Putamen (tissue), 1 donor: ENCODE measurements at regions not wholly inside any gene's neighbourhood (a gene's known extent, or its start where the extent isn't known, plus 50 kb on each side); places are given as distances from the start of the nearest gene placed in this dataset.
"Not testable (repeated sequence)": the region's sequence is repeated elsewhere in the genome, so short reads cannot be mapped to it uniquely, and the experiment has no call there.

Source experiments
- DNase-seq: peaks from one replicate; pipeline ENCODE4 v3.0.0-alpha.2; 2016; ENCODE audit warnings: low spot score

GRCh38 chr13:50229960-50230661 is 214.9 kb downstream of the KCNRG start:
- DNase-seq, result no peak

GRCh38 chr13:50230662-50230978 is 215.4 kb downstream of the KCNRG start:
- DNase-seq, result no peak

GRCh38 chr13:50233574-50233973 is 218.3 kb downstream of the KCNRG start:
- not testable (repeated sequence) for DNase-seq

GRCh38 chr13:50235604-50236342 is 220.5 kb downstream of the KCNRG start:
- no peak for DNase-seq

- DNase-seq, result no peak
These were observed 221.7 kb downstream of the KCNRG start for GRCh38 chr13:50236898-50237318.

- no peak for DNase-seq
These were observed 223.7 kb downstream of the KCNRG start for GRCh38 chr13:50238922-50239321.

- no peak for DNase-seq
These were observed 226.2 kb downstream of the KCNRG start for GRCh38 chr13:50241479-50241878.

GRCh38 chr13:50243931-50244330 is 228.7 kb downstream of the KCNRG start:
- DNase-seq, result no peak

- DNase-seq, result no peak
These were observed 229.1 kb downstream of the KCNRG start for GRCh38 chr13:50244355-50244712.

GRCh38 chr13:50244713-50245574 is 229.7 kb downstream of the KCNRG start:
- no peak for DNase-seq

- no peak for DNase-seq
These were observed 232.0 kb downstream of the KCNRG start for GRCh38 chr13:50247223-50247622.

- no peak for DNase-seq
These were observed 233.4 kb downstream of the KCNRG start for GRCh38 chr13:50248516-50249143.

GRCh38 chr13:50249144-50249521 is 233.9 kb downstream of the KCNRG start:
- DNase-seq, result no peak

- DNase-seq, result no peak
These were observed 235.2 kb downstream of the KCNRG start for GRCh38 chr13:50250401-50250800.

GRCh38 chr13:50255639-50256038 is 240.4 kb downstream of the KCNRG start:
- DNase-seq, result no peak

GRCh38 chr13:50256536-50257321 is 241.5 kb downstream of the KCNRG start:
- not testable (repeated sequence) for DNase-seq

GRCh38 chr13:50257646-50258045 is 242.4 kb downstream of the KCNRG start:
- DNase-seq, result no peak

- DNase-seq, result no peak
These were observed 246.1 kb downstream of the KCNRG start for GRCh38 chr13:50261130-50261901.

GRCh38 chr13:50267066-50267465 is 251.8 kb downstream of the KCNRG start:
- DNase-seq, result no peak

- DNase-seq, result no peak
These were observed 252.7 kb downstream of the KCNRG start for GRCh38 chr13:50267917-50268316.

GRCh38 chr13:50268500-50268899 is 253.3 kb downstream of the KCNRG start:
- no peak for DNase-seq
